Left forelimb (tissue), 1 donor: ENCODE measurements at regions not wholly inside any gene's neighbourhood (a gene's known extent, or its start where the extent isn't known, plus 50 kb on each side); places are given as distances from the start of the nearest gene placed in this dataset.
"Not testable (repeated sequence)": the region's sequence is repeated elsewhere in the genome, so short reads cannot be mapped to it uniquely, and the experiment has no call there.

ENCODE experiments used
- DNase-seq: peaks from one replicate; pipeline ENCODE4 v3.0.0-alpha.2; 2018; ENCODE audit warnings: low spot score

DNA sequence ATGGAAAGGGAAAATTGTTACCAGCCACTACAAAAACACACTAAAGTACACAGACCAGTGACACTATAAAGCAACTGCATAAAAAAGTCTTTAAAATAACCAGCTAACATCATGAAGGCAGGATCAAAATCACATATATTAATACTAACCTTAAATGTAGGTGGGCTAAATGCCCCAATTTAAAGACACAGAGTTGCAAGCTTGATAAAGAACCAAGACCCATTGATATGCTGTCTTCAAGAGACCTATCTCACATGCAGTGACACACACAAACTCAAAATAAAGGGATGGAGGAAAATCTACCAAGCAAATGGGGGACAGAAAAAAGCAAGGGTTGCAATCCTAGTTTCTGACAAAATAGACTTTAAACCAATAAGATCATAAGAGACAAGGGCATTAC lies 246.3 kb downstream of the SEC16B start:
- no peak for DNase-seq

DNA sequence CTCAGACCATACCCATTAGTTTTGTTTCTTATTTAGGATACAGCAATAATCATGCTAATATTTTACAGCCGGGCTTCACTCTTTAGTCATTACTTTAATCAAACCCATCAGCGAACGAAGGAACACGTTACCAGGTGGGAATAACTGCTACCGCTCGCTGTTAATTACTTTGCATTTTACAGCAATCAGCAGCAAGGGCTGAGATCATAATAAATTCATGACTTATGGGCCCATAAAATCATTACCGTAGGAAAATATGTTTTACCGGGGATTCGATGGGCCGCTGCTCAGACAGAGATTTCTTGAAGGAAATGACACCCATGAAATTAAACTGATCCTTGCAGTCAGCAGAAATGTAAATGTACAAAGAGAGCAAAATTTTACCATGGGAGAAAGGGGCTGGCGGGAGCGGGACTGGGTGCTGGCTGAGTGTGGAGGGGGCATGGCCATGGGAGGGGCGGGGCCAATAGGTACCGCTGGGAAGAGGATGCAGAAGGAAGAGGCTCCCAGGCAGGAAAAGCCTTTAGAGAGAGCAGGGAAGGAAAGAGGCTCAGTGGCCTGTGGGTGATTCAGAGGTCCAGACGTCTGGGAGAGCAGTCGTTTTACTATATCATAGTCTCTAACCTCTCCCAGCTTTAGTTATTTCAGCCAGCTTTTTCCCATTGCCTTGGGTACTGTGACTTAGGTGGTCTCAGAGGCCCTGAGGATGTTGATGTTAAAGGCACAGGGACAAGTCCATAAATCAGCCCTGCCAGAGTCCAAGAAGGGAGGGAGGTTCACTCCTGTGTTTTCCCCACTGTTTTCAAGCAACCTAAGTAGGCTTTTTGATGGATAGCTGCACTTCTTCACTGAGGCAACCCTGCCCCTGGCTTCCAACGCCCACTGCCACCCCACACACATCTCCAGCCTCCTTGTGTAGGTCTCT lies 258.9 kb downstream of the SEC16B start:
- DNase-seq, result no peak

DNA sequence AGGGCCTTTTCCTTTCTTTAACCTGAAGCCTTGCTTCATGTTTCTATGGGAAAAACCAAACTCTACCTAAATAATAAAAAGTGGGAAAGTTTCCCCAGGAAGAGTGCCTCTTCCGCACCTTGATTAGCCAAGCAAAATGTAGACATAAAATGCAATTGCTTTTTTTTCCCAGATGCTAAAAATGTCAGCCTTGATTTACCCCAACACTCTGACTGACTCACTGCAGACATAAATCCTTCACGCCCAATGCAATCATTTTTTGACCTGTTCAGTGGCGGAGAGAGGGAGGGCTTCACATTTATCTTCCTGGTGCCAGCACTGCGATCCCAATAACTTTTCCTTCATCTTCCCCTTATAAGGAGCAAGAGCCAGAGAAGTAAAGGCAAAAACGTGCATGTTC lies 261.5 kb downstream of the SEC16B start:
- no peak for DNase-seq

- no peak for DNase-seq
These were observed 262.9 kb downstream of the SEC16B start for GRCh38 chr1:177706977-177707376.

- no peak for DNase-seq
These were observed 264.0 kb downstream of the SEC16B start for GRCh38 chr1:177705839-177706238.

GRCh38 chr1:177703888-177704446 lies 265.9 kb downstream of the SEC16B start:
- no peak for DNase-seq

DNA sequence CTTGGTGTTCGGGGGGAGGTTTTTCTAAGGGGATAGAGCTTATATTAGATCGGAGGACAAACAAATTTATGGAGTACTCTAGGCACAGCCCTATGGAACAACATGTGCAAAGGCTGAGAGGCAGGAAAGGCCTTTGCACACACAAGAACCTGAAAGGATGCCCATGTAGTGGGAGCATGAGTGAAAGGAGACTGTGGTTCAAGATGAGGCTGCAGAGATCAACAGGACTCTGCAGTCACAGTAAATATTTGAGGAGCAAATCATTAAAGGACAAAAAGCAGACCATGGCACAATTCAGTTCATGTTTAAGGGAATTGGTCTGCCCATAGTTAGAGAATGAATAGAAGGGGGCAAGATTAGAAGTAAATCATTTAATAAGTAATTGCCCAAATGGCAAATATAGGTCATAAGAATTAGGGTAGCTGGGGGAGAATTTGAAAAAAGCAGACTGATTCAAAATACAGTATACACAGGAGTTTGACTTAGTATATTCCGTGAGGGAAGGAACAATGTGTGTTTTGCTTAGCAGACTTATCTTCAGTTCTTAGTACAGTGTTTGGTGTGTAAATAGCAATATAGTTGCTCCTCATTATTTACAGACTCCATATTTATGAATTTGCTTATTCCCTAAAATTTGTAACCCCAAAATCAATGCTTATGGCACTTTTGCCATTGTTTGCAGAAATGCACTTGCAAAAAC lies 268.1 kb downstream of the SEC16B start:
- no peak for DNase-seq

DNA sequence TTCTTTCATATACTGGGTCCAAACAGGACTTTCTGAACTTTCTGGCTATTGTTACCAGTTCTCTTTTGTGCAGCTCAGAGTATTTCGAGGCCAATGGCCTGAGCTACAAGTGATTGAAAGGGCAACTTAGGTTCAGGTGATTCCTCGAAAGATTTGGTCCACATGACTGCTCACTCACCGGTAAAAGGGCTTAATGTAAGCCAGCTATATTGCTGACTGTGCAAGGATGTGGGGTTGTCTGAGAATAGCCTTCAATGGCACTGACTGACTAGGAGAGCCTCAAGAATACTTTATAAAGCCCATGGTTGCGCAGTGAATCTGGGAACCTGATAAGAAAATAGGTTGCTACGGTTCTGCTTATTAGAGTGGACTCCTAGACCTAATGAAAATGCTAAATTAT lies 269.0 kb downstream of the SEC16B start:
- DNase-seq, result no peak

DNA sequence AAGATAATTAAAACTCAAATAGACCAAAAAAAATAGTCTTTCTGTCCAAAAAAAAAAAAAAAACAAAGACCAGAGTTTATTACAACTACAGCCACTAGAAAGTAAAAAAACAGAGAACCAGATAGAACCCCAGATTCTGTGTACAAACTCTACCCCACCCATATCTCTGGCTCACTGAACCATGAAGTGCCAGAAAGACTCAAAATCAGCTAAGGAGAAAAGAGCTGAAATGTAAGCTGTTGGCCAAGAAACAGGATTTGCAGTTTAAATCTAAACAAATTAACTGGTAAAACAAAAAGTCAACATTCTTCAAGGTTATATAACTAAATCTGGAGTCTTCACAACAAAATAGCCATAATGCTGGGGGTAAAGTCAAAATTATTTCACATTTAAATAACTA lies 278.9 kb downstream of the SEC16B start:
- no peak for DNase-seq

- no peak for DNase-seq
These were observed 282.3 kb downstream of the SEC16B start for GRCh38 chr1:177687544-177687943.

GRCh38 chr1:177686933-177687332 lies 282.9 kb downstream of the SEC16B start:
- no peak for DNase-seq

DNA sequence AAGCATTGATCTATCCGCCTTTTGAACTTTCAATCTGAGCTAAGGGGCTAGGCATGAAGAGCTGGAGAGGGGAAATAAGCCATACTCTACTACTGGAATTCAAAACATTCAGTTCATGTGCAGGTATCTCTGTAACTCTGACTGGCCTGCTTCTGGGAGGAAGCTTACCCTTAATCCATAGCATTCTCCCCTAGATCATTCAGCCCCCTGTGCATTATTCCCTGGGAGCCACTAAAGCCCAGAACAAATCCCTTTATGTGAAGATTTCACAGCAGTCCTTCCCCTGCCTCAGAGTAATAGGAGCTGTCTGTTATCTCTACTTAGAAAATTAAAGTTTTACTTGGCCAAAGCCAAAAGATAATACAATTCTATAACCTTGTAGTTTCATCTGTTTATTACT lies 300.7 kb downstream of the SEC16B start:
- no peak for DNase-seq

DNA sequence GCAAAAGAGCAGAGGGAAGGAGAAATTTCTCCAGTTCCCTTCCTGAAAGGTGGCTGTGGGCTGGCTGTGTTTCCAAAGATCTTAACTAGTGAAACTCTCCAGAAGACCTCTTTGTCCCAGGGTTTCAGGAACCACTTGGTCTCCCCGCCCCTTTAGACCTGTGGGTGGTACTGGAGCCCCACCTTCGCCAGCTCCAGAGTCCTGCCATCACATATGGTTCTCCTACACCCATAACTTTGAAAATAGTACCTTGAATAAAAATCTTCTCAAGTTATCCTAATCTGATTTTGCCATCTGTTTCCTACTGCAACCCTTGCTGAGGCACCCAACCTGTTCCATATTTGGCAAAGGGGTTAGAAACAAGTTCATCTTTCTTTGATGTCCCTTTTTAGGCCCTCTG lies 303.9 kb downstream of the SEC16B start:
- no peak for DNase-seq

- DNase-seq, result not testable (repeated sequence)
These were observed 305.1 kb downstream of the SEC16B start for GRCh38 chr1:177664742-177665141.

- no peak for DNase-seq
These were observed 309.7 kb downstream of the SEC16B start for GRCh38 chr1:177660188-177660587.

DNA sequence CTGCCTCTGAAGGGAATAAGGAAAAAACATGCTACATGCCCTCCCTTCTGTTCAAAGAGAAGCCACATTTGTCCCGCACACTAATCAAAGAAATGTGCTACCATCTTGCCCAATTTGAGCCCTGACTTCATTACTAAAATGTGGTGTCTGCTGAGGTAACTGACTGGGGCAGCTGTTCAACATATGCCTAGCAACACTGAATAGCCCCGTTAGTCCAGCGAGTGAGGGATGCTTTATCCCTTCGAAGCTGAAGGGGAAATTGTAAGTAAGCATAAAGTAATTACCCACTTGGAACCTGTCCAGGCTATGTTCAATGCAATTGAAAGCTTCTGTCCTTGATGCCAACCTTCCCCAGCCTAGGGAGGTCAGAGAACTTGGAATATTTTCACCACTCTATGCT lies 310.6 kb downstream of the SEC16B start:
- no peak for DNase-seq

GRCh38 chr1:177656598-177656997 lies 313.3 kb downstream of the SEC16B start:
- DNase-seq, result no peak

DNA sequence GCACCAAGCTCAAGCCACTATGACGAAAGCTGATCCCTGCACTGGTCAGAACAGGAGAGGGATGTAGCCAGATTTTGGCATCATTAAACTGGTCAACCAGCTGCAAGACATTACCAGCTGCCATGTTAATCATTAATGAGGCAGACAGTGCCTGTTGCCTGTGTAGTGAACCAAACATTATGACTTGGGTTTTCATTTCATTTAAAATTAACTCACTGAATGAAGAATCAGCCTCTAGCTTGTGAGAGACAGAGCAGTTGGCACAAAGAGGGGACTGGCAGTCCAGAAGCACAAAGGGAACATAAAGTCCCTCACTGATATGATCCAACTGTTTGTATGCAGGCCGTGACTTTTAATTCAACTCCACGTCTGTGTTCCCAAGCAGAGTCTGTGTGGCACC lies 318.9 kb downstream of the SEC16B start:
- no peak for DNase-seq

DNA sequence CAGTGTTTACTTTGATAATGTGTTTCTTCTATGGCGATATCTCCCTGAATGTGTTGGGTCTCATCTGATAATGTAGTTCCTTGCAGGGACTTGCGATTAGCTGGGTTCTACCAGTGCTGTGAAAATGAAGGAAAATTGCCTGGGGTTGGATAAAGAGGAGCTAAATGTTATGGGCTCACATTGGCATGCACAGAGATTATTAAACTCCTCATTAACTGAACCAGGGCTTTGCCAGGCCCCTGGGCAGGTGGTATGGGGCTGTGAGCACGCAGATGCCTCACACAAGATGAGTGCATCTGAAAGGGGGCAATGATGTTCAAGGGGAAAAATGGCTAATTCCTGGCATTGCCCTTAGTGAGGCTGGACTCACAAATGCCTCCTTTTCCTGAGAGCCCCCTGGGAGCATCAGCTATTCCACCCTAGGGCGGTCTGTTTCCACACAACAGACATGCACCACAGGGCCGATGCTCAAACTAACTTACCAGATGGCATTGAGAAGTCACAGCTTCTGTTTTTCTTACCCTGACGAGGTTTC lies 321.1 kb downstream of the SEC16B start:
- DNase-seq, result no peak

GRCh38 chr1:177648138-177648537 lies 321.7 kb downstream of the SEC16B start:
- DNase-seq, result no peak

DNA sequence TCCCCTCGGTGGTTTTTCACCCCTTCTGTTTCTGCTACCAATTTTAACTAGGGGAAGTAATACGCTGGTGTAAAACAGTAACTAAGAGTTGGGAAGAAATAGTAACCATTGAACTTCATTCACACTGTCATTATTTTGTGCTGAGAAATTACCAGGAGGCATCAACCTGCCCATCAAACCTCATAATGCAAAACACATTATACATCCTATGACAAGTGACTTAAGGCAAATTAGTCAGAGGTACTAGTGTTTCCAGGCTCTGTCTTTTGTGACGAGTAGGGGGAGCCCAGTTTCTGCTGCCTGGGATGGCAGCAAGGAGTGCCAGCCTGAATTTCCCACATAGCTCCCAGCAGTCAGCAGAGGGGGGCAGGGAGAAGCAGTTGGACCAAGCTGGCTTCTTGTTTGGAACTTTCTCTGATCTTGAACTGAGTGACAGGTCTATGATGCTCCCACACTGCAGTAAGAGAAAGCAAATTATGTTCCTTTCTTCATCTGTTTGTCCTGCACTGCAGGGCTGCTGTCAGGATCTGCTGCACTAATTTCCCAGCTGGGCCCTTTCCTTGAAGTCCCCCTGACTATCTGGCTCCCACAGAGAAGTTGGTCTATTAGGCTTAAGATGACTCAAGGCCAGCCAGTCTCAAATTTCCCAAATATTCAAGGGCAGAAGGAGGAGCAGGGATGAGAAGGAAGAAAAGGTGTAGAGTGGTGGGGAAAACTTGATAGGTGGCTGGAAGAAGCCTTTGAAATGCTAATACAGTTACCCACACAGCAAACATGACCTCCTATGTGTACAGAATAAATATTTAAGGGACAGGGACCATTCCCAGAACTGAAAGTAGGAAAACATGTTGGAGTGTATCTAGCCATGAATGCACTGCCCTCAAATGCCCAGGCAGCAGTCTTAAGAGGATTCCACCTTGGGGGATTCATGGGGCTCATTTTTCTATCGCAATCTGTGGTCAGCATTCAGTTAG lies 322.8 kb downstream of the SEC16B start:
- no peak for DNase-seq
